HG03378 (cell line): ENCODE measurements at regions not wholly inside any gene's neighbourhood (a gene's known extent, or its start where the extent isn't known, plus 50 kb on each side); places are given as distances from the start of the nearest gene placed in this dataset.

Source experiments
- ATAC-seq: cut with Tn5 transposase; IDR thresholded peaks from one replicate; pipeline ENCODE4 v1.9.1; 2021; ENCODE audit warnings: mild to moderate bottlenecking, moderate library complexity; ENCODE audit not compliant: unreplicated experiment

DNA sequence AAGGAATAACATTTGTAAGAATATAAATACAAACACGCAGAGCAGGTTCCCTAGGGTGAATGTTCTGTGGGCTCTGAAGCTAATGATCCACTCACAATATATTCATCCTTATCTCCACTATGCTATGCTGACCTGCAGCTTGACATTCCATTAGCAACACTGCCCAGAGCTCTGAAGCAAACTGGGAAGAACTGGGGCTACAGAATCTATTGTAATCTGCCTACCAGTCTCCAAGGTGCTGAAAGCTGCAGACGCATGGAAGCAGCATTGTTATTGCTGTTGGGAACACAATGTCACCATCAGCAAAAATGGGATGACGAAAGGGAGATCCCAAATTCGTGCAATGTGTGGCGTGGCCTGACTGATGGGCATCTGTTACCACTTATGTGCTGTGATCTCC, 316.7 kb upstream of the RORA start:
- no peak for ATAC-seq

GRCh38 chr15:61541516-61541915, 312.4 kb upstream of the RORA start:
- no peak for ATAC-seq

- no peak for ATAC-seq
Measured at GRCh38 chr15:61537337-61537736, 308.2 kb upstream of the RORA start.

DNA sequence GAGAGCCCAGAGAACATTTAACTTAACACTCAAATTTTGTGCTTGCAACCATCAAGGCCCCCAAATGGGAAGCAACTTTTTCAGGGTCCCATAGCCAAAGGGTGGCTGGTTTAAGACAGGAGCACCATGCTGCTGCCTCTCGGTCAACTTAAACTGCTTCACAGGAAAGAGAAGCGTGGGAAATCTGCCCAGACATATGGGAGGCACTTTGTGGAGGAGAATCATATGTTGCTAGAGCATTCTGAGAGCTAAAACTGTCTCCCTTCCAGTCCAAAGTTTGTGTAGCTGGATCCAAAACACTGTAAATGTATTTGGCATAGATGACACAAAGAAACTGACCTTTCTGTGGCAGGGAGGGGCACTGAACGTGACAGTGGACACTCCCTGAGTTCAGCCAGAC, 305.9 kb upstream of the RORA start:
- ATAC-seq, result no peak

- ATAC-seq, result no peak
Measured at GRCh38 chr15:61530769-61531168, 301.7 kb upstream of the RORA start.

- no peak for ATAC-seq
Measured at GRCh38 chr15:61528581-61528910, 299.4 kb upstream of the RORA start.

DNA sequence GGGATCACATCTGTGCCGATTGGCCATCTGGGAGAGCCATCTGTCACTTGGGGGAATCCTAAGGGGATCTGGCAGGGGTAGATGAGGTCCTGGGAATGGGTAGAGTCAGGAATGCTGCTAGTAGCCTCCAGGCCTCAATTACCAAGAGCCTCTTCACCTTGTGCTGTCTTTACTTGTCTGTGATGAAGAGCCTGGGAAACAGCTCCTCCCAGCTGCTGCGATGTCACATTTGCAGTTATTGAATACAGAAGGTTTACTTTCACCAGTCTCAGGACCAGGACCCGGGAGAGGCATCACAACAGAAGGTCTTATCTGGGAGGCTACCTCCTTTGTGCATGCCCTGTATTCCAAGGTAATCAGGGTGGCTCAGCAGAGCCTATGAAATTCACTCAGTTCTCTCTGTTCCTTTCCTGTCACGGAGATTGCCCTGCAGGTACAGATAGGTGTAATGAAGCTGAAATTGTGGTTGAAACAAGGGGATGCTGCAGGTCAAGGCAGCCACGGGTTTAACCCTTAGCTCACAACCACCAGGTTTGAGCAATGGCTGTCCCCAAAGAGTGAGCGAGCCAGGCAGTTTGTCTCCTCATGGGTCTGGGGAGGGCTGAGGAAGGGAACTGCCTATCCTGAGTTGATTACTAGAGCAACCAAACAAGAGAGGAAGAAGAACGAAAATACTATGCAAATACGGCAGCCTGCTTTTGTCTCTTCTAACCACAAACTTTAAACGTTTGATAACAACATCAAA, 298.9 kb upstream of the RORA start:
- ATAC-seq, result no peak

- ATAC-seq, result no peak
Measured at GRCh38 chr15:61524545-61524944, 295.4 kb upstream of the RORA start.

- ATAC-seq, result no peak
Measured at GRCh38 chr15:61524086-61524485, 295.0 kb upstream of the RORA start.

DNA sequence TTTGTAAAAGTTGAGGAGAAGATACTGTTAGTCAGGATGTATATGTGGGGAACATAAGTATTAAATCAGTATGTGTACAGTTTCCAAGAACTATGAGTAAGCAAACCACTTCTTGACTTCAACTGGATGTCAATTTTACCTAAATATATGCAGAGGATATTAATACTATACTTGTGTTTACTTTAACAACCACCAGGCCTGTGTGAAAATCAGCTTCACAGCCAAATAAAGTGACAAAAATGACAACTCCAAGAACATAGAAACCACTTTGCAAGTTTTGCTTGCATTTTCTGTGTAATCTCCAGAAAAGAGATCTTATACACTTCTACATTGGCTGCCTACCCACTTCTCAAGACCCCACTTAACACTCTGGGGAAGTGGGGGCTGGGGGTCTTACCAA, 293.3 kb upstream of the RORA start:
- no peak for ATAC-seq

- no peak for ATAC-seq
Measured at GRCh38 chr15:61521953-61522352, 292.9 kb upstream of the RORA start.

DNA sequence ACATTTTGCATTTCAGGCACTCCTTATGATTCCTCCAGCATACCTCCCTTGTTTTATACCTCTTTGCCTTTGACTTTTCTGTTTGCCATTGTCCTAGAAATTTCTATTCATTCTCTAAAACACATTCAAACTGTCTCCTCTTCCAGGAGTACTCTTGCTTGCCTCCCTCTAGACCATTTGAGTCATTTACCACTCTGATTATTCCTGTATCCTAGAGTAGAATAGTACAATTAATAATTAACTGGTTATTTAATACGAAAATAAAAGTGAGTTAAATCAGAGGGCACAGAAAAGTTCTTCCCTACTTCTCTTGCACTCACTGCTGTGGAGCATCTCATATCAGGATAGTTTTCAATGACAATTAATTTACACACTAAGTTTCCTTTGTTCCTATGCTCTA, 290.2 kb upstream of the RORA start:
- ATAC-seq, result no peak

DNA sequence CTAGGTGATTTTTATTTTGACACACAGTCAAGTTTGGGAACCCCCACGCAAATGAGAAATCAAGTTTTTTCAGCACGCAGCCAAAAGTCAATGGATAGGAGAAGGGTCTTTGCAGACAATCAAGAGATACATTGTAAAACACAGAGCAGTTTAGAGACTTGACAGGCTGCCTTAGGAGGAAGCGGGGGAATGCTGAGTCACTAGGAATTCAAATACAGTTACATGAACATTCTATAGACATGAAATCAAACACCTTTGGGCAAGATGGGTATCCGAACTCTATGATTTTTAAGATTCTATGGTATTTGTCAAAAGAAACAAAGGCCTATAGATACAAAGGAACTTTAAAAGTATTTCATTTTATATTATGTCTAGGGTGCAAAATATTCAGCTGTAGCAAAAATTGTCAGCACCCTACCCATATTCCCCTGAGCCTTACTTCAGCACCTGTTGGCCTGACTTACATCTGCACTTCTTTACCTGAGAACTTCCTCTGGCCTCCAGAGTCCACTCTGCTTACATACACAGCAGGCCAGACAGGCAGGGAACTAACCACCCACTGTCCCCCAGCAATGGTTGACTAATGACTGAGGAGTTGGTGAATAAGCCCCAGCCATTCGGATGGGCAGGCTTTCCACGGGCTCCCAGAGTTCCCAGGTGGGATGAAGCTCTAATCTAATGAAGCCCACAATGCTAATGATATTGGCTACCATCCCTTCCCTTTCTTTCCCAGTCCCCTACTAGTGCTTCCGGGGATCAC, 289.3 kb upstream of the RORA start:
- no peak for ATAC-seq

GRCh38 chr15:61517776-61518175, 288.7 kb upstream of the RORA start:
- ATAC-seq, result no peak

GRCh38 chr15:61517335-61517734, 288.2 kb upstream of the RORA start:
- no peak for ATAC-seq

DNA sequence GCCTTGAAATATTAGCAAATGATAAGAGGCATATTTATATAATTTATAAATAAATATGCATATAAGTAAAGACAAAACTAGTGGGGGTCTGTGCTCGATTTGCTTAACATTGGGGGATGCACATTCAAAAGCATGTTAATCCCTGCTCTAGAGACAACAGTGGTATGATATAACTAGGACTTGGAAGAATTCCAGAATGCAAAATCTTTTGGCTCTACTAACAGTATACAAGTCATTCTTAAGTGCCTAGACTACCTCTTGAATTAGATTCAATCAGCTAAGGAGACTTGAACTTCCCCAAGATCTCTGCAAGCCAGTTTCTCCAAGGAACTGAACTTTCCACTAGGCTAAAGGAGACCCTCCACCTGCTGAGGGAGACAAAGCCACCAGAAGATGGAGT, 282.7 kb upstream of the RORA start:
- no peak for ATAC-seq

DNA sequence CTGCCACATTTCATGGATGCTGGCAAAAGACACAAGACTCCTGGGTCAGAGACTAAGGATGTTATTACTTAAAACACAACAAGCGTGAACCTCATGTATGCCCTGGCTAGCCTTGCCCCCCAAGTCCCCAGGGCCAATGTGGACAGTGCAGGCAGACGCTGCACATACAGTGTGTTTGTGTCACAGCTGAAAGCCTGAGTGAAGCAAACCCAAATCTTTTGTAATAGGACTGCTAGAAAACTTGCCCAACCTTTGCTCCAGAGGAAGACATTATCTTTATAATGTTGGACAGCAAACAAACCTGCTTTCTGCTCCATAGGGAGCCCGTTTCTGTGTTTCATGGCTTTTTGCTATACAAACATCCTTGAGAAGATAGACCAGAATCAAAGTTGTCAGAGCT, 282.0 kb upstream of the RORA start:
- no peak for ATAC-seq

GRCh38 chr15:61509327-61509840, 280.3 kb upstream of the RORA start:
- ATAC-seq, result no peak

GRCh38 chr15:61503383-61503969, 274.4 kb upstream of the RORA start:
- no peak for ATAC-seq

DNA sequence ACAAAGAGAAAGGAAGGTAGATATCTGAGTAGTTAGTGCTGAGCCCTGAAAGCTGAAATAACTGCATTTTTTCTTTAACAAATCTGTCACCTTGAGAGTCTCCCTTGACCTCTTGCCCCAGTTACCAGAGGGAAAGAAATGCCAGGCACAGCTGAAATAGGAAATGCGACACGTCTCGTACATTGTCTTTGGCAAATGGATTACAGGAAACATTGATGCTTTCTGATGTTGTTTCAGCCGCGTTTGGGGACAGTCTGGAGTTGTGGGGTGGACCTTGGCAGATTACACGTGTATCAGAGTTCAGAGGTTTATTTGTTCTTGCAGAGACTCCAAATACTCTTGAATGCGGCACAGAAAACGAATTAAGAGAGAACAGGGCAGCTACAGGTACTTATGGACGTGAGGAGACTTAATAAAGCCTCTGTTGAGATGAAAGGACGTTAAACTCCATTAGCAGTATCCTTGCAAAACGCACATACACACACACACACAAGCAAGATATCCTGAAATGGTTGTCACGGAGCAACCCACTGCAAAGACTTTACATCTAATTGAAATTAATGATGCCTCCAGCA, 272.8 kb upstream of the RORA start:
- no peak for ATAC-seq

GRCh38 chr15:61500951-61501620, 272.0 kb upstream of the RORA start:
- no peak for ATAC-seq
